NK-92 (cell line): ENCODE measurements at regions not wholly inside any gene's neighbourhood (a gene's known extent, or its start where the extent isn't known, plus 50 kb on each side); places are given as distances from the start of the nearest gene placed in this dataset.

Experiments used
- DNase-seq: peaks from one replicate; lab custom pipeline; 2025; ENCODE audit not compliant: unreplicated experiment; lab: John Stamatoyannopoulos, UW

DNA sequence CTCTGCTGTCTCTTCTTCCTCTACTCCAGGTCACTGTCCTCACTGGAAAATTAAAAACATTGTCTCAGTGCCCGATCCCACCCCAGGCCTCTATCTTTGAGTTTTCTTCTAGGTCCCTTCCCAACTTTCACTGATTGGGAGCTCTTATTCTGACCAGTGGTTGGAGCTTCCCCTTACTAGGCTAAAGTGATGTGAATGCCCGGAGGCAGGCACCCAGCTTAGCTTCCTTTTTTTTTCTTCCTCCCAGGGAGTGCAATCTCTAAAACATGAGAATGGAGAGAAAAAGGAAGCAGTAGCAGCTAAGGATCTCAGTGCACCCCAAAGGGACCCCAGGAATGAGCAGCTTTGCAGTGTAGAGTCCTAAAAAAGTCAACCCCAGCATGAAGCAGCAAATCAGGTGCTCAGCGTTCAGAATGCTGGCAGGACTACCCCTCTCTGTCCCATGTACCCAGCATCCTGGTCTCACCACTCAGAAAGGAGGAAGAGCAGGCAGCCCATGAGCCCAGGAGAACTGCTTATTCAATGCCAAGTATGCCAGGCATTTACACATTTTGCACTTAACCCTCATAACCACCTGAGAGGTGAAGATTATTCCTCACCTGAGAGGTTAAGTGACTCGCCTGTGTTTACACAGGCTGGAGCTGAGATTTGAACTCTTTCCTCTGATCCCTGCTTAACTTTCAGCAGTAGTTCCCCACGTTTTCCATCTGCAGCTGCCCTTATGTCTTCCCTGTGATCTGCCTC, 146.2 kb upstream of the PWP1 start:
- DNase-seq, result no peak

DNA sequence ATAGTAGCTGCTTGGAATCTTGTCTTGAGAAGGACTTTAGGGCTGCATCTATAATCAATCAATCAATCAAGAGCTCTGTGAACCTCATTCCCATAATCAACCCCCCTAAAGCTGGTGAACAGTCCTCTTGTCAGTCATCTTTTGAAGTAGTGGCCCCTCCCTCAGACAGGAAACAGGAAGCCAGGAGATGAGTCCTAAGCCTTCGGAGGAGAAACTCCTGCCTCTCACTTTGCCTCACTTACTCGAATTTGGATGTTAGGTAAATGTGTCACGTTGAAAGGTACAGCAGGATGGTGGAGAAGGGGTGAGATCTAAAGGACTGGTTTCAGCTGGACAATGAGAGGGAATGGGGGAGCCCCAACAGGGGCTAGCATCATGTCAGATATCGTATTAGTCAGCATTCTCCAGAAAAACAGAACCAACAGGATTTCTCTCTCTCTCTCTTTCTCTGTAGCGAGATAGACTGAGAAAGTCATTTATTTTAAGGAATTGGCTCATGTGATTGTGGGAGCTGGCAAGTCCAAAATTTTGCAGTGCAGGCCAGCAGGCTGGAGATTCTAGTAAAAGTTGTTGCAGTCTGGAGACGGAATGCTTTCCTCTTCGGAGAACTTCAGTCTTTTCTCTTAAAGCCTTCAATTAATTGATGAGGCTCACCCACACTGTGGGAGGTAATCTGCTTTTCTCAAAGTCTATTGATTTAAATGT, 144.4 kb upstream of the PWP1 start:
- DNase-seq, result no peak

DNA sequence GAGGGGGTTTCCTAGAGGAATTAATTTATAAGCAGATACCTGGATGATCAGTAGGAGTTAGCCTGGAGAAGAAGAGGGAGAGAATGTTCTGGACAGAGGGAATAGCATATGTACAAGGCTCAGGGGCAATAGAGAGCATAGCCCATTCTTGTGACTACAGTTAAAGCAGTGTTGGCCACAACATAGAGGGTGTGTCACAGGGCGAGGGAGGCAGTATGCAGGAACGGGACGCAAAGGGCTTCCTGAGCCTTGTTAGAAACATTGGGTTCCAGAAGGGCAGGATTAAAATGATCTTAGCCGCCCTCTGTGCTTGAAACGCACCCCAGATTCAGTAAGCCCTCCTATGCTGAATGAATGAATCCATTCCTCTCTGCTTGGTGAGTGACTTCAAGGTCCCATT, 142.2 kb upstream of the PWP1 start:
- no peak for DNase-seq

GRCh38 chr12:107543841-107544240, 141.8 kb upstream of the PWP1 start:
- DNase-seq, result no peak

DNA sequence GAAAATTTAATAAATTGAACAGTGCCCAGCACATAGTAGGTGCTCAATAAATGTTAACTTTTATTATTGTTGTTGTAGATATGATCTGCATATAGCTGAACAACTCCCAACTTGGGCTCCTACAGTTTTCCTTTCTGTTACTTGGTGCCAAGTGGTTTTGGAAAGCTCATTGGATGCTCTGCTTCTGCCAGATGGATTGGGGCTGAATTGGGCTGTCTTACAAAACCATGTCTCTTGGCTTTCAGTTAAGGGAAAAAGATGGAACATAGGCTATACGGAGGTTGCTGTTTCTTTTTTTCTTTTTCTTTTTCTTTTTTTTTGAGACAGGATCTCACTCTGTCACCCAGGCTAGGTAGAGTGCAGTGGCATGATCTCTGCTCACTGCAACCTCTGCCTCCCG, 140.7 kb upstream of the PWP1 start:
- DNase-seq, result no peak

DNA sequence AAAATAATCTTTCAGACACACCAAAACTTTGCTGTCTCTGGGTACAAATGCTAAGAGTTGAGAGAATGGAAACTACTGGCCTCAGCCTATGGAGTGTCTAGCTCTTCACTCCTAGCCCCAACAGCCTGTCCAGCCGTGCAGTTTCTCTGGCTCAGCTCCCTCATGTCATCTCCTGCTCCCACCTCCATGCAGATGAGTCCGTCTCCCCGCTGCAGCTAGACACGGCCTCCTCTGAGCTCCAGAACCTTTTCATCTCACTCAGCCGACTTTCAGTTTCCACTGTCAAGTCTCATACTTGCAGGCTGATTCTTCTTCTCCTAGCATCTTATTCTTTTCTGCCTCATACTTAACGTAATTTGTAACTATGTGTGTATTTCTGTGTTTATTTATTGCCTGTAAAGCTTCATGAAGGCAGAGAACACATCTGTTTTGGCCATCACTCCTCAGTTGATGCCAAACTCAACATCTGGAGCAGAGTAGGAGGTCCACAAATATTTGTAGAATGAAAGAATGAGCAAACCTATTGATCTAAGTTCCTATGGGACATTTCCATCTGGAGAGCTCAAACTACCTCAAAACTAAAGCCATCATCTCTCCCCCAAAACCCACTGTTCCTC, 139.8 kb upstream of the PWP1 start:
- no peak for DNase-seq

DNA sequence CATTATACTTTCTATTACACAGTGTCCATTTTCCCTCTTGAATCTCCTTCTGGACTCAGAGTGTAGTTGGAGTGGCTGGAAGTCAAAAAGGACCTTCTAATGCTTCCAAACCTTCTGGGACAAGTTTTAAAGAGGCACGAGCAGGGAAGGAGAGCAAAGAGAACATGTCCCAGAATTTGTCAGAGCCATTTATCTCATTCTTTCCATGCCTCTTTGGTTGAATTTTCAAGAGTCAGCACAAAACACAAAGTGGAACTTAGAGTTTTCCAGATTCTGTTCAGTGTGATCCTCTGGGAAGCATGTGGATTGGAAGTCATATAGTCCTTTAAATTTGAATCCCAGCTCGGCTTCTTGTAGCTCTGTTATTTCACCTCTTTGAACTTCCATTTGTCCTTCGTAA, 138.2 kb upstream of the PWP1 start:
- DNase-seq, result no peak

GRCh38 chr12:107549651-107550480, 135.7 kb upstream of the PWP1 start:
- DNase-seq, result no peak

- DNase-seq, result no peak
These were observed 134.2 kb upstream of the PWP1 start for GRCh38 chr12:107551434-107551833.

DNA sequence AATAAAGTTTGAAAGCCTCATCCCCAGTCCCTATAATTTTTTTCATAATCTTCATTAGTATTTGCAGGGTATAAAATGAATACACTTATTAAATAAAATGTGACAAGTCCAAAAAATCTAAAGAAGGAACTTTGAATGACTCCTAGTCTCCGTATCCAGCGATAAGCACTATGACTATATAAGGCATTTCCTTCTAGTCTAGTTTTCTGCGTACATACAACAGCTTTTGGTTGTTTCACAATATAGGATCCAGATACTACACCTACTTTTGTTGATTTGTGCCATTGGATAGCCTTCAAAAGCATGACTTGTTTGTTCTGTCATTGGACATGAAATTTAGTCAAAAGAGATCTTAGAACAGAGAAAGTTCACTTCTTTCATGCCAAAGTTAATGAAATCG, 133.3 kb upstream of the PWP1 start:
- no peak for DNase-seq

DNA sequence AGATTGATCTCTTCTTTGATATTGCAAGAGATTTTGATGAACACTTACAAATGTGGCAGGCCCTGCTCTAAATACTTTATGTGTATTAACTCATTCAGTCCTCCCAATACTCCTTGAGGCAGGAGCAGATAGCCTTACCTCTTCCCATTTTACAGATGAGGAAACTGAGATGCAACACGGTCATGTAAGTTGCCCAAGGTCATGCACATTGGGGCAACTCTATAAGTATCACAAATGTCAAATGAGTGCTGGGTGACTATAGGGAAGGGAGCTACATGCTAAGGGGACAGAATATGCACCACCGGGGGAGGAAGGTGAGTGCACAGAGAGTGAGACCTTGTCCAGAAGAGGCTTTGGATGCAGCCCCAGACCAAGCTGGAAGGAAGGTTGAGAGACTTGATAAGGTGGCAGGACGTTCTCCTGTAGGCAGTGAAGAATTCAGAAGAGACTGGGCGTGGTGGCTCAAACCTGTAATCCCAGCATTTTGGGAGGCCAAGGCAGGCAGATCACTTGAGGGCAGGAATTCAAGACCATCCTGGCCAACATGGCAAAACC, 132.3 kb upstream of the PWP1 start:
- no peak for DNase-seq

- DNase-seq, result no peak
These were observed 130.7 kb upstream of the PWP1 start for GRCh38 chr12:107554941-107555340.

DNA sequence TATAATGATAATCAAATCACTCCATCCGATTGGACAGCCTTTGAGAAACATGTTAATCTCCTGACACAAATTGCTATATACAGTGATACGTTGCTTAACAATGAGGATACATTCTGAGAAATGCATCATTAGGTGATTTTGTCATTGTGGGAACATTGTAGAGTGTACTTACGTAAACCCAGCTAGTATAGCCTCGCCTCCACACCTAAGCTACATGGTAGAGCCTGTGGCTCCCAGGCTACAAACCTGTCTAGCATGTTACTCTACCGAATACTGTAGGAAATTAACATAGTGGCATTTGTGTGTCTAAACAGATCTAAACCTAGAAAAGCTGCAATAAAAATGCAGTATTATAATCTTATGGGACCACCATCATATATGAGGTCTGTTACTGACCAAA, 128.6 kb upstream of the PWP1 start:
- DNase-seq, result no peak

DNA sequence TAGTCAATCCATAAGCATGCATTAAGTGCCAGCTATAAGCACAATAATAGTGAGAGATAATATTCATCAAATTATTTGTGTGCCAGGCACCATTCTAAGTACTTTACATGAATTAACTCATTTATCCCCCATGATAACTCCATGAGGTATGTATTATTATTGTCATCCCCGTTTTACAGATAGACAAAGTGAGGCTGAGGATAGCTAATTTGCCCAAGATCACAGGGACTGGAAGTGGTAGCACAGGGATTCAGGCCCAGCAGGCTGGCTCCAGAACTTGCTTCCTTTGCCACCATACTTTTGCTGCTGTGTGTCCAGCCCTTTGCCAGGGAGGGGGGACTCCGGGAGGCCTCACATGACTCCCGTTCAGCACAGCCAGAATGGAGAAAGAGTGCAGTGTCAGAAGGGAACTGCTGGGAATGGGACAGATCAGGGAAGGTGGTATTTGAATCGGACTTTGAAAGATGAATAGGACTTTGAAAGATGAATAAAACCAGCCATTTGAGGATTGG, 128.0 kb upstream of the PWP1 start:
- no peak for DNase-seq

DNA sequence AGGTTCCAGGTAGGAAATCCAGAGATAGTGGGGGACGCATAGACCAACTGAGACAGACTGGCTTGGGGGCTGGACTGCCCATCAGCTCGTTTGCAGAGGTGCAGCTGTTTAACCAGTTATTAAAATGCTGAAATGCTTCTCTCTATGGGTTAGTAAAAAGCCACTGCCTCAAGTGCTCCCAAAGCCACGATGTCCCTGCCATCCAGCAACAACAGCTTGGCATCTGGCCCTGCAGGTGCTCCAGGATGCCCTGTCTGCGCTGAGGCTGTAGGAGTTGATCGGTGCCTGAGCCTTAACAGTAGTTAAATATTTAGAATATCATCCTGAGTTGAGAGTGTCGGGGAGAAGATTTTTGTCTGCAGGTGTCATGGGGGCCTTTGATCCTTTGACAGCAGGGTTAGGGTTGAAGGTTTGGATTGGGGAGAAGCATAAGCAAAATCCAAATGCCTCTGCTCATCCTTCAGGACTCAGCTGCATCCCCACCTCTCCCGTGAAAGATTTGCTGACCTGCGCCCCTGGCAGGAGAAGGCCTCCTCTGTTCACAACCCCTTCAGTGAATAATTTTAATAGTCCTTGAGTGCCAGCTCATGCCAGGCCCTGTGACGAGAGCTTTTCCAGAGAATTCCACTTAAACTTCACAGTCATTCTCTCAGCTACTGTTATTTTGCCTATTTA, 127.3 kb upstream of the PWP1 start:
- DNase-seq, result no peak

GRCh38 chr12:107558816-107559382, 126.7 kb upstream of the PWP1 start:
- DNase-seq, result no peak

- no peak for DNase-seq
These were observed 125.3 kb upstream of the PWP1 start for GRCh38 chr12:107560165-107560898.

- DNase-seq, result no peak
These were observed 124.7 kb upstream of the PWP1 start for GRCh38 chr12:107560899-107561285.

- DNase-seq, result no peak
These were observed 120.7 kb upstream of the PWP1 start for GRCh38 chr12:107564946-107565345.
